ENCODE measurements at regions not wholly inside any gene's neighbourhood (a gene's known extent, or its start where the extent isn't known, plus 50 kb on each side); places are given as distances from the start of the nearest gene placed in this dataset.

DNA sequence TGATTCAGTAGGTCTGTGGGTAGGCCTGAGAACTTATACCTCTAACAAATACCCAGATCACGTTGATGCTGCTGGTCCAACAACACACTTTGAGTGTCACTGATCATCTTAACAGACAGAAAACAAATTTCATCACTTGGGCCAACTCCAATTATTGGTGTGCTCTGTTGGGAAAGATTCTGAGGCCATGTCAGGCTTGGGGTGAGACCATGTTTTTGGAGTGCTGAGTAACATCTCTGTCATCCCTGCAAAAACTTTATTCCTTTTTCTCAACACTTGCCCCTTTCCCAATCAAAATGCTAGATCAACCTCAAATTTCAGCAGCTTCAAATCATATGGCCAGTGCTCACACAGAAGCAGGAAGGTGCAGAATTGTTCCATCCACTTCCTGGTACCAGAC, 108.8 kb upstream of the TENT5A start:
- no peak for TF ChIP-seq POLR2A (IDR thresholded peaks at IDR 0.05)
- TF ChIP-seq, protein P1, sequence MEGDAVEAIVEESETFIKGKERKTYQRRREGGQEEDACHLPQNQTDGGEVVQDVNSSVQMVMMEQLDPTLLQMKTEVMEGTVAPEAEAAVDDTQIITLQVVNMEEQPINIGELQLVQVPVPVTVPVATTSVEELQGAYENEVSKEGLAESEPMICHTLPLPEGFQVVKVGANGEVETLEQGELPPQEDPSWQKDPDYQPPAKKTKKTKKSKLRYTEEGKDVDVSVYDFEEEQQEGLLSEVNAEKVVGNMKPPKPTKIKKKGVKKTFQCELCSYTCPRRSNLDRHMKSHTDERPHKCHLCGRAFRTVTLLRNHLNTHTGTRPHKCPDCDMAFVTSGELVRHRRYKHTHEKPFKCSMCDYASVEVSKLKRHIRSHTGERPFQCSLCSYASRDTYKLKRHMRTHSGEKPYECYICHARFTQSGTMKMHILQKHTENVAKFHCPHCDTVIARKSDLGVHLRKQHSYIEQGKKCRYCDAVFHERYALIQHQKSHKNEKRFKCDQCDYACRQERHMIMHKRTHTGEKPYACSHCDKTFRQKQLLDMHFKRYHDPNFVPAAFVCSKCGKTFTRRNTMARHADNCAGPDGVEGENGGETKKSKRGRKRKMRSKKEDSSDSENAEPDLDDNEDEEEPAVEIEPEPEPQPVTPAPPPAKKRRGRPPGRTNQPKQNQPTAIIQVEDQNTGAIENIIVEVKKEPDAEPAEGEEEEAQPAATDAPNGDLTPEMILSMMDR (IDR thresholded peaks at IDR 0.05) = no peak
